ENCODE measurements at regions not wholly inside any gene's neighbourhood (a gene's known extent, or its start where the extent isn't known, plus 50 kb on each side); places are given as distances from the start of the nearest gene placed in this dataset.

GRCh38 chr4:148961526-148961925 is 519.3 kb upstream of the NR3C2 start:
- no peak overlapping the region for H3K27ac ChIP-seq (ENCODE audit: low read depth, low read length)

GRCh38 chr4:148958317-148958716 is 516.1 kb upstream of the NR3C2 start:
- Histone ChIP-seq H3K4me1 (ENCODE audit: control insufficient read depth, insufficient read depth, low read length) (no peaks in the 10 kb centered on the region), H3K9me3 (ENCODE audit: control insufficient read depth, insufficient read depth, low read depth, low read length) (no peaks in the 10 kb centered on the region), H3K4me3 (ENCODE audit: low read depth, low read length) (no peak overlapping the region), H3K27ac (ENCODE audit: low read depth, low read length) (no peak overlapping the region), H3K27me3 (ENCODE audit: control insufficient read depth, insufficient read depth, low read length) (no peaks in the 10 kb centered on the region), H3K9ac (ENCODE audit: low read length) (no peak overlapping the region), H3K36me3 (ENCODE audit: control insufficient read depth, insufficient read depth, low read length) (no peaks in the 10 kb centered on the region)

More at GRCh38 chr4:148961526-148961925, 519.3 kb upstream of the NR3C2 start:
- H3K9ac ChIP-seq (ENCODE audit: low read length) = no peak overlapping the region
- no peaks in the 10 kb centered on the region for H3K27me3 ChIP-seq (ENCODE audit: control insufficient read depth, insufficient read depth, low read length)
- H3K4me3 ChIP-seq (ENCODE audit: low read depth, low read length) = no peak overlapping the region
- no peaks in the 10 kb centered on the region for H3K9me3 ChIP-seq (ENCODE audit: control insufficient read depth, insufficient read depth, low read depth, low read length)
- no peaks in the 10 kb centered on the region for H3K4me1 ChIP-seq (ENCODE audit: control insufficient read depth, insufficient read depth, low read length)
- no peaks in the 10 kb centered on the region for H3K36me3 ChIP-seq (ENCODE audit: control insufficient read depth, insufficient read depth, low read length)

GRCh38 chr4:148955564-148956297 is 513.5 kb upstream of the NR3C2 start:
- Histone ChIP-seq H3K9me3 (ENCODE audit: control insufficient read depth, insufficient read depth, low read depth, low read length) (no peaks in the 10 kb centered on the region), H3K9ac (ENCODE audit: low read length) (no peak overlapping the region), H3K27ac (ENCODE audit: low read depth, low read length) (no peak overlapping the region), H3K27me3 (ENCODE audit: control insufficient read depth, insufficient read depth, low read length) (no peaks in the 10 kb centered on the region), H3K4me3 (ENCODE audit: low read depth, low read length) (no peak overlapping the region), H3K36me3 (ENCODE audit: control insufficient read depth, insufficient read depth, low read length) (no peaks in the 10 kb centered on the region), H3K4me1 (ENCODE audit: control insufficient read depth, insufficient read depth, low read length) (no peaks in the 10 kb centered on the region)

GRCh38 chr4:148954011-148954749 is 512.0 kb upstream of the NR3C2 start:
- no peaks in the 10 kb centered on the region for H3K36me3 ChIP-seq (ENCODE audit: control insufficient read depth, insufficient read depth, low read length)
- H3K27me3 ChIP-seq (ENCODE audit: control insufficient read depth, insufficient read depth, low read length) = no peaks in the 10 kb centered on the region
- H3K4me1 ChIP-seq (ENCODE audit: control insufficient read depth, insufficient read depth, low read length) = no peaks in the 10 kb centered on the region
- H3K4me3 ChIP-seq (ENCODE audit: low read depth, low read length) = no peak overlapping the region
- no peak overlapping the region for H3K27ac ChIP-seq (ENCODE audit: low read depth, low read length)
- no peaks in the 10 kb centered on the region for H3K9me3 ChIP-seq (ENCODE audit: control insufficient read depth, insufficient read depth, low read depth, low read length)
- no peak overlapping the region for H3K9ac ChIP-seq (ENCODE audit: low read length)

- no peaks in the 10 kb centered on the region for H3K27me3 ChIP-seq (ENCODE audit: control insufficient read depth, insufficient read depth, low read length)
- H3K4me3 ChIP-seq (ENCODE audit: low read depth, low read length) = no peak overlapping the region
- H3K9ac ChIP-seq (ENCODE audit: low read length) = no peak overlapping the region
- no peak overlapping the region for H3K27ac ChIP-seq (ENCODE audit: low read depth, low read length)
- no peaks in the 10 kb centered on the region for H3K4me1 ChIP-seq (ENCODE audit: control insufficient read depth, insufficient read depth, low read length)
- H3K36me3 ChIP-seq (ENCODE audit: control insufficient read depth, insufficient read depth, low read length) = no peaks in the 10 kb centered on the region
- H3K9me3 ChIP-seq (ENCODE audit: control insufficient read depth, insufficient read depth, low read depth, low read length) = no peaks in the 10 kb centered on the region
Observed at GRCh38 chr4:148951346-148951745, 509.1 kb upstream of the NR3C2 start.

GRCh38 chr4:148946271-148946670 is 504.1 kb upstream of the NR3C2 start:
- Histone ChIP-seq H3K4me3 (ENCODE audit: low read depth, low read length) (no peak overlapping the region), H3K9ac (ENCODE audit: low read length) (no peak overlapping the region), H3K4me1 (ENCODE audit: control insufficient read depth, insufficient read depth, low read length) (no peaks in the 10 kb centered on the region), H3K27ac (ENCODE audit: low read depth, low read length) (no peak overlapping the region), H3K27me3 (ENCODE audit: control insufficient read depth, insufficient read depth, low read length) (no peaks in the 10 kb centered on the region), H3K9me3 (ENCODE audit: control insufficient read depth, insufficient read depth, low read depth, low read length) (no peaks in the 10 kb centered on the region), H3K36me3 (ENCODE audit: control insufficient read depth, insufficient read depth, low read length) (no peaks in the 10 kb centered on the region)

- H3K9ac ChIP-seq (ENCODE audit: low read length) = no peak overlapping the region
- no peaks in the 10 kb centered on the region for H3K27me3 ChIP-seq (ENCODE audit: control insufficient read depth, insufficient read depth, low read length)
- no peaks in the 10 kb centered on the region for H3K4me1 ChIP-seq (ENCODE audit: control insufficient read depth, insufficient read depth, low read length)
- H3K36me3 ChIP-seq (ENCODE audit: control insufficient read depth, insufficient read depth, low read length) = no peaks in the 10 kb centered on the region
- H3K9me3 ChIP-seq (ENCODE audit: control insufficient read depth, insufficient read depth, low read depth, low read length) = no peaks in the 10 kb centered on the region
- no peak overlapping the region for H3K4me3 ChIP-seq (ENCODE audit: low read depth, low read length)
- no peak overlapping the region for H3K27ac ChIP-seq (ENCODE audit: low read depth, low read length)
Observed at GRCh38 chr4:148944839-148945219, 502.6 kb upstream of the NR3C2 start.

GRCh38 chr4:148944136-148944838 is 502.1 kb upstream of the NR3C2 start:
- Histone ChIP-seq H3K9ac (ENCODE audit: low read length) (no peak overlapping the region), H3K27me3 (ENCODE audit: control insufficient read depth, insufficient read depth, low read length) (no peaks in the 10 kb centered on the region), H3K4me1 (ENCODE audit: control insufficient read depth, insufficient read depth, low read length) (no peaks in the 10 kb centered on the region), H3K36me3 (ENCODE audit: control insufficient read depth, insufficient read depth, low read length) (no peaks in the 10 kb centered on the region), H3K4me3 (ENCODE audit: low read depth, low read length) (no peak overlapping the region), H3K9me3 (ENCODE audit: control insufficient read depth, insufficient read depth, low read depth, low read length) (no peaks in the 10 kb centered on the region), H3K27ac (ENCODE audit: low read depth, low read length) (no peak overlapping the region)

- Histone ChIP-seq H3K36me3 (ENCODE audit: control insufficient read depth, insufficient read depth, low read length) (no peaks in the 10 kb centered on the region), H3K9me3 (ENCODE audit: control insufficient read depth, insufficient read depth, low read depth, low read length) (no peaks in the 10 kb centered on the region), H3K4me3 (ENCODE audit: low read depth, low read length) (no peak overlapping the region), H3K9ac (ENCODE audit: low read length) (no peak overlapping the region), H3K4me1 (ENCODE audit: control insufficient read depth, insufficient read depth, low read length) (no peaks in the 10 kb centered on the region), H3K27ac (ENCODE audit: low read depth, low read length) (no peak overlapping the region), H3K27me3 (ENCODE audit: control insufficient read depth, insufficient read depth, low read length) (no peaks in the 10 kb centered on the region)
Observed at GRCh38 chr4:148934926-148935578, 492.8 kb upstream of the NR3C2 start.

GRCh38 chr4:148926276-148927260 is 484.4 kb upstream of the NR3C2 start:
- Histone ChIP-seq H3K9me3 (ENCODE audit: control insufficient read depth, insufficient read depth, low read depth, low read length) (no peaks in the 10 kb centered on the region), H3K9ac (ENCODE audit: low read length) (no peak overlapping the region), H3K36me3 (ENCODE audit: control insufficient read depth, insufficient read depth, low read length) (no peaks in the 10 kb centered on the region), H3K4me1 (ENCODE audit: control insufficient read depth, insufficient read depth, low read length) (no peaks in the 10 kb centered on the region), H3K27ac (ENCODE audit: low read depth, low read length) (no peak overlapping the region), H3K4me3 (ENCODE audit: low read depth, low read length) (no peak overlapping the region), H3K27me3 (ENCODE audit: control insufficient read depth, insufficient read depth, low read length) (no peaks in the 10 kb centered on the region)

All from HUES6 (cell line).